ENCODE measurements at regions not wholly inside any gene's neighbourhood (a gene's known extent, or its start where the extent isn't known, plus 50 kb on each side); places are given as distances from the start of the nearest gene placed in this dataset.

DNA sequence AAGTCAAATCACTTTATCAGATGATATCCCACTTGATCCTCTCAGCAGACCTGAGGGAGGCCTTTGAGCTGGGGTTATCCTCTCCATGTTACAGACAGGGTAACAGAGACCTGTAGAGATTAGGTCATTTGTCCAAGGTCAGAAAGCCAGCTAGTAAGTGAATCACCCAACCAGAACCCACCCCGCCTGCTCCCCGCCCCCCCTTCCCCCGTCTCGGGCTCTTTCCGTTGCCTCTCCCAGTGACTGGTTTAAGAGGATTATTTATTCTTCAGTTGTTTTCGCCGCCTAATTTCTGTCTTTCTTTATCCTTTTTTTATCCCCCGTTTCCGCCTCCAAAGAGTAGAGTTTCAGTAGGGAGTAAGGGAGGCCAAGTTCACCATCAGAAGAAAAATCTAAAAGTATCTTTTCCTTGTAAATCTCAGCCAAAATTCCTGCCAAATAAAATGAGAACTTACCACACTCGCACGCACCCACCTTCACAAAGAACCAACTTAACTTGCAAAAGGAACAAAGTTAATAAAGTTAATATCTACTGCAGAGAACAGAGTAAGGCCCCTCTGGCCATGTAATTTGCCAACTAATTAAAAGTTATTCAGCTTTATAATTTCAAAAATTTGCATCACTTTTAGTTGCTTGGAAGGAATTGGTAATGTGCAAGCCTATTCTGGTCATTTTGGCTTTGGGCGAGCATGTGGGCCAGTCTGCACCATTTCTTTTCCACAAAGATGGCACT, 76.8 kb upstream of the TRABD2B start:
- H3K4me3 ChIP-seq (ENCODE audit: low read depth, low read length): no peak overlapping the region
- DNase-seq (ENCODE audit: low read depth): no peak
- no peaks in the 10 kb centered on the region for H3K36me3 ChIP-seq (ENCODE audit: control insufficient read depth, insufficient read depth, low read length)
- no peaks in the 10 kb centered on the region for H3K27me3 ChIP-seq (ENCODE audit: control insufficient read depth, insufficient read depth, low read length)
- TF ChIP-seq, protein P1, sequence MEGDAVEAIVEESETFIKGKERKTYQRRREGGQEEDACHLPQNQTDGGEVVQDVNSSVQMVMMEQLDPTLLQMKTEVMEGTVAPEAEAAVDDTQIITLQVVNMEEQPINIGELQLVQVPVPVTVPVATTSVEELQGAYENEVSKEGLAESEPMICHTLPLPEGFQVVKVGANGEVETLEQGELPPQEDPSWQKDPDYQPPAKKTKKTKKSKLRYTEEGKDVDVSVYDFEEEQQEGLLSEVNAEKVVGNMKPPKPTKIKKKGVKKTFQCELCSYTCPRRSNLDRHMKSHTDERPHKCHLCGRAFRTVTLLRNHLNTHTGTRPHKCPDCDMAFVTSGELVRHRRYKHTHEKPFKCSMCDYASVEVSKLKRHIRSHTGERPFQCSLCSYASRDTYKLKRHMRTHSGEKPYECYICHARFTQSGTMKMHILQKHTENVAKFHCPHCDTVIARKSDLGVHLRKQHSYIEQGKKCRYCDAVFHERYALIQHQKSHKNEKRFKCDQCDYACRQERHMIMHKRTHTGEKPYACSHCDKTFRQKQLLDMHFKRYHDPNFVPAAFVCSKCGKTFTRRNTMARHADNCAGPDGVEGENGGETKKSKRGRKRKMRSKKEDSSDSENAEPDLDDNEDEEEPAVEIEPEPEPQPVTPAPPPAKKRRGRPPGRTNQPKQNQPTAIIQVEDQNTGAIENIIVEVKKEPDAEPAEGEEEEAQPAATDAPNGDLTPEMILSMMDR (IDR thresholded peaks at IDR 0.05; ENCODE audit: insufficient read depth, low read length, poor library complexity, severe bottlenecking): no peak

DNA sequence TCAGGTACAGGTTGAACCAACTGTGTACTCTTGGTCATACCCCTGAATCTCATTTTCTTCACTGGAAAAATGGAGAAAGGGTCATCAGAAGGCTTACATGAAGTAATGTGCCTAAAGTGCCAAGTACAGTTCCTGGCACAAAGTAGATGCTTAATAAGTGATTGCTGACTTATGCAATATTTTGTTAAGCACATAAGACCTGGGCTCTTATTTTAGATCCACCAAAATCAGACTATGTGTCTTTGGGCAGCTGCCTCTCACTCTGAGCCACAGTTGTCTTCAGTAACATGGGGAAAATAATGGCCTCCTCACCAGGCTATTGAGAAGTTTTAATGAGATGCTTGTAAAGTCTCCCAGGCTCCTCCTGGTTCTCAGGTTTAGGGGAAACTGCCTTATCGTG, 74.3 kb upstream of the TRABD2B start:
- Histone ChIP-seq H3K4me3 (ENCODE audit: low read depth, low read length) (no peak overlapping the region), H3K36me3 (ENCODE audit: control insufficient read depth, insufficient read depth, low read length) (no peaks in the 10 kb centered on the region), H3K27me3 (ENCODE audit: control insufficient read depth, insufficient read depth, low read length) (no peaks in the 10 kb centered on the region)
- no peak for DNase-seq (ENCODE audit: low read depth)
- TF ChIP-seq, protein P1 (IDR thresholded peaks at IDR 0.05; ENCODE audit: insufficient read depth, low read length, poor library complexity, severe bottlenecking): no peak

DNA sequence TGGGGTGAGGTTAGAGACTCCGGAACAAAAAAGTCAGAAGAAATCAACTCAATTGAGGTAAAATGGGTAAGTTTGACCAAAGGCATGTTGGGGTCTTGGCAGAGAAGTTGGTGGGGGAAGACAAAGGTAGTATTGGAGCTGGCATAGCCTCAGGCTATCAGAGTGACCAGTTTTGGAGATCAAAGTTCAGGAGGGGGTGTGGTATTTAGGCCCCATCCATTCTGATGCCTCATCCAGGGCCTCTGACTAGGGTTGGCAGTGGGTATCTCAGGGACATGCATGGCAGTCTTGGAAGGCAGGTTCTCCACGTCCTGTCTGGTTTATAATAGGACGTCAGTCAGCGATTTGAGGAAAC, 73.2 kb upstream of the TRABD2B start:
- no peak overlapping the region for H3K4me3 ChIP-seq (ENCODE audit: low read depth, low read length)
- no peaks in the 10 kb centered on the region for H3K27me3 ChIP-seq (ENCODE audit: control insufficient read depth, insufficient read depth, low read length)
- TF ChIP-seq, protein P1 (IDR thresholded peaks at IDR 0.05; ENCODE audit: insufficient read depth, low read length, poor library complexity, severe bottlenecking): no peak
- DNase-seq (ENCODE audit: low read depth): no peak
- no peaks in the 10 kb centered on the region for H3K36me3 ChIP-seq (ENCODE audit: control insufficient read depth, insufficient read depth, low read length)

DNA sequence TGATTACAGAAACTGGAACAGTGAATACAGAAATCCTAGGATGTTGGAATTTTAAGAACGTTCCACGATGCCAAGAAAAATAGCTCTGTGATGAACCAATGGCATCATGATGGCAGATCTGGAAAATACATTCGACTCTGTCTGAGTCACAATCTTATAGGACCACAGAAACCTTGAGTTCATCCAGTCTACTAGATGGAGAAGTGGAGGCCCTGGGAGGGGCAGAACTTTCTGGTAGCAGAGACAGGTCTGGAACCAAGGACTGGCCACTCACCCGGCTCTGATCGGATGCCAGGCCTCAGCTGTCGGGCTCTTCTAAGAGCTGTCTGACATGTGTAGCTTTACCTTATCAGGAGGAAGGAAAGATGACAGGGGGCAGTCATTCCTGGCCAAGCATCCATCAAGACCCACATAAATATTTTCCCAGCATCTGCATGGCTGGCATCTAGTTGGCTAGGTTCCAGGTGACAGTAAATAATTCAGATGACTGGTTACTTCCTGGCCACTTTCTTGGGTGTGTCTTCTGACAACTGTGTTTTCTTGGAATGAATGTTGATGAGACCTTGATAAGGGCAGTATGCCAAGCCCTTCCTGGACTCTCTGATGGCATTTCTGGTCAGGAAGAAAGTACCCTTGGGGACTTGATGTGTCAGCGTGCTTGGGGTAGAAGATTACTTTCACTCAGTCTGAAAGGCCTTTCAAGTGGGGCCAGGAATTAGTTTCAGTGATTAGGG, 72.6 kb upstream of the TRABD2B start:
- no peaks in the 10 kb centered on the region for H3K27me3 ChIP-seq (ENCODE audit: control insufficient read depth, insufficient read depth, low read length)
- DNase-seq (ENCODE audit: low read depth): no peak
- TF ChIP-seq, protein P1 (IDR thresholded peaks at IDR 0.05; ENCODE audit: insufficient read depth, low read length, poor library complexity, severe bottlenecking): no peak
- H3K36me3 ChIP-seq (ENCODE audit: control insufficient read depth, insufficient read depth, low read length): no peaks in the 10 kb centered on the region
- H3K4me3 ChIP-seq (ENCODE audit: low read depth, low read length): no peak overlapping the region

- Histone ChIP-seq H3K27me3 (ENCODE audit: control insufficient read depth, insufficient read depth, low read length) (no peaks in the 10 kb centered on the region), H3K36me3 (ENCODE audit: control insufficient read depth, insufficient read depth, low read length) (no peaks in the 10 kb centered on the region), H3K4me3 (ENCODE audit: low read depth, low read length) (no peak overlapping the region)
- DNase-seq (ENCODE audit: low read depth): no peak
- TF ChIP-seq, protein P1 (IDR thresholded peaks at IDR 0.05; ENCODE audit: insufficient read depth, low read length, poor library complexity, severe bottlenecking): no peak
Observed at GRCh38 chr1:48068206-48068605, 71.0 kb upstream of the TRABD2B start.
